ENCODE measurements at regions not wholly inside any gene's neighbourhood (a gene's known extent, or its start where the extent isn't known, plus 50 kb on each side); places are given as distances from the start of the nearest gene placed in this dataset.
A peak's percentile ranks its signal among the peaks of the same experiment; 100 is the strongest.
"Not testable (repeated sequence)": the region's sequence is repeated elsewhere in the genome, so short reads cannot be mapped to it uniquely, and the experiment has no call there.

GRCh38 chr14:45587142-45587541 is 334.1 kb upstream of the MIS18BP1 start:
- no peak for DNase-seq

- no peak for DNase-seq
Measured at GRCh38 chr14:45559626-45560025, 306.6 kb upstream of the MIS18BP1 start.

GRCh38 chr14:45558183-45558582 is 305.2 kb upstream of the MIS18BP1 start:
- no peak for DNase-seq

- DNase-seq, result no peak
Measured at GRCh38 chr14:45553981-45554380, 301.0 kb upstream of the MIS18BP1 start.

- DNase-seq, result not testable (repeated sequence)
Measured at GRCh38 chr14:45551240-45551820, 298.3 kb upstream of the MIS18BP1 start.

GRCh38 chr14:45531022-45531421 is 278.0 kb upstream of the MIS18BP1 start:
- no peak for DNase-seq

- peak; percentile 24 for DNase-seq
Measured at GRCh38 chr14:45526715-45527549, 273.9 kb upstream of the MIS18BP1 start.

GRCh38 chr14:45519766-45520165 is 266.8 kb upstream of the MIS18BP1 start:
- no peak for DNase-seq

- no peak for DNase-seq
Measured at GRCh38 chr14:45492876-45493275, 239.9 kb upstream of the MIS18BP1 start.

GRCh38 chr14:45491914-45492313 is 238.9 kb upstream of the MIS18BP1 start:
- no peak for DNase-seq

- no peak for DNase-seq
Measured at GRCh38 chr14:45486599-45486998, 233.6 kb upstream of the MIS18BP1 start.

GRCh38 chr14:45467023-45467422 is 214.0 kb upstream of the MIS18BP1 start:
- DNase-seq, result no peak

GRCh38 chr14:45434221-45434620 is 181.2 kb upstream of the MIS18BP1 start:
- no peak for DNase-seq

- peak; percentile 53 for DNase-seq
Measured at GRCh38 chr14:45426685-45427282, 173.8 kb upstream of the MIS18BP1 start.

GRCh38 chr14:45406942-45407341 is 153.9 kb upstream of the MIS18BP1 start:
- DNase-seq, result no peak

GRCh38 chr14:45400950-45401640 is 148.1 kb upstream of the MIS18BP1 start:
- DNase-seq, result no peak

GRCh38 chr14:45400509-45400908 is 147.5 kb upstream of the MIS18BP1 start:
- no peak for DNase-seq

GRCh38 chr14:45381091-45381490 is 128.1 kb upstream of the MIS18BP1 start:
- DNase-seq, result no peak

- DNase-seq, result no peak
Measured at GRCh38 chr14:45377166-45377565, 124.2 kb upstream of the MIS18BP1 start.

GRCh38 chr14:45373877-45374276 is 120.9 kb upstream of the MIS18BP1 start:
- no peak for DNase-seq

GRCh38 chr14:45364565-45365156 is 111.7 kb upstream of the MIS18BP1 start:
- no peak for DNase-seq

GRCh38 chr14:45362505-45362904 is 109.5 kb upstream of the MIS18BP1 start:
- DNase-seq, result no peak

All from renal pelvis (tissue), 1 donor.